SK-N-SH (cell line): ENCODE measurements at regions not wholly inside any gene's neighbourhood (a gene's known extent, or its start where the extent isn't known, plus 50 kb on each side); places are given as distances from the start of the nearest gene placed in this dataset.

ENCODE experiments used
- CTCF ChIA-PET: fragments of 300-600, 350-600 bp; formaldehyde crosslinking; extraction: SDS; loops from one replicate; lab custom pipeline; 2021; lab: Yijun Ruan, JAX
- POLR2A ChIA-PET: fragments of 350-600 bp; sonication (Branson Sonifier 250); formaldehyde crosslinking; extraction: SDS; loops from one replicate; lab custom pipeline; 2020; ENCODE audit warnings: antibody characterized with exemption, inconsistent platforms; lab: Yijun Ruan, JAX
- DNase-seq: peaks from one replicate; pipeline ENCODE4 v3.0.0; 2012
- H2AFZ ChIP-seq: fragments of 200-600 bp; sonication (generic); 2 replicates; pipeline ENCODE4 v1.8.1; 2016; ENCODE audit warnings: antibody characterized with exemption, mild to moderate bottlenecking, low read depth
- H3F3A ChIP-seq: fragments of 200-600 bp; sonication (generic); replicated peaks from 2 replicates; pipeline ENCODE3; 2016; ENCODE audit warnings: antibody characterized with exemption, mild to moderate bottlenecking; ENCODE audit not compliant: insufficient read depth
- H3K27ac ChIP-seq, 2 experiments: fragments of 200-500 bp in 1 of 2; fragments of 200-600 bp in 1 of 2; sonication (Bioruptor generic) in 1 of 2; sonication (generic), shearing (Covaris generic) in 1 of 2; 2 replicates each; pipeline versions ENCODE4 v1.5.1 to v1.6.1; 2014 to 2016; ENCODE audit warnings: low read depth in 2 of 2, inconsistent platforms in 1 of 2, low read length in 1 of 2, mild to moderate bottlenecking in 1 of 2, mixed read lengths in 1 of 2
- H3K27me3 ChIP-seq: fragments of 200-600 bp; sonication (generic), shearing (Covaris generic); 2 replicates; pipeline ENCODE4 v1.6.1; 2016; ENCODE audit warnings: mixed run types; ENCODE audit not compliant: insufficient read depth
- H3K36me3 ChIP-seq, 2 experiments: fragments of 200-500 bp in 1 of 2; fragments of 200-600 bp in 1 of 2; sonication (Bioruptor generic) in 1 of 2; sonication (generic) in 1 of 2; replicated peaks in 1 of 2; 2 replicates each; pipeline versions ENCODE3 to v1.5.1; 2014 to 2016; ENCODE audit warnings: low read length in 1 of 2, mild to moderate bottlenecking in 1 of 2; ENCODE audit not compliant: insufficient read depth in 2 of 2, control insufficient read depth in 1 of 2
- H3K4me1 ChIP-seq, 2 experiments: fragments of 200-500 bp in 1 of 2; fragments of 200-600 bp in 1 of 2; sonication (Bioruptor generic) in 1 of 2; sonication (generic), shearing (Covaris generic) in 1 of 2; 2 replicates each; pipeline versions ENCODE4 v1.5.1 to v1.6.1; 2014 to 2016; ENCODE audit warnings: low read depth in 1 of 2, low read length in 1 of 2, mixed run types in 1 of 2; ENCODE audit not compliant: insufficient read depth in 2 of 2, control insufficient read depth in 1 of 2
- H3K4me2 ChIP-seq: fragments of 200-600 bp; sonication (generic), shearing (Covaris generic); 2 replicates; pipeline ENCODE4 v1.6.1; 2017; ENCODE audit warnings: mixed run types
- H3K4me3 ChIP-seq, 2 experiments: fragments of 200-500 bp in 1 of 2; fragments of 200-600 bp in 1 of 2; sonication (Bioruptor generic) in 1 of 2; sonication (generic), shearing (Covaris generic) in 1 of 2; 2 replicates each; pipeline versions ENCODE4 v1.5.1 to v1.8.1; 2014 to 2016; ENCODE audit warnings: low read depth in 2 of 2, inconsistent platforms in 1 of 2, low read length in 1 of 2, mild to moderate bottlenecking in 1 of 2, mixed read lengths in 1 of 2, moderate library complexity in 1 of 2
- H3K79me2 ChIP-seq: fragments of 200-600 bp; sonication (generic); 2 replicates; pipeline ENCODE4 v1.8.1; 2017; ENCODE audit warnings: mild to moderate bottlenecking; ENCODE audit not compliant: insufficient read depth
- H3K9ac ChIP-seq: fragments of 200-600 bp; sonication (generic); 2 replicates; pipeline ENCODE4 v1.6.1; 2017; ENCODE audit warnings: mixed run types
- H3K9me2 ChIP-seq: fragments of 200-600 bp; sonication (generic); 2 replicates; pipeline ENCODE4 v1.6.1; 2017; ENCODE audit warnings: mixed run types
- H3K9me3 ChIP-seq: fragments of 200-600 bp; sonication (generic); 2 replicates; pipeline ENCODE4 v1.6.1; 2017; ENCODE audit warnings: mixed run types, mild to moderate bottlenecking, moderate library complexity
- H4K20me1 ChIP-seq: fragments of 200-600 bp; sonication (generic); 2 replicates; pipeline ENCODE4 v1.6.1; 2017; ENCODE audit warnings: mild to moderate bottlenecking, mixed run types; ENCODE audit not compliant: insufficient read depth
- ELF1 ChIP-seq: IDR thresholded peaks from 2 replicates; pipeline ENCODE4 v1.4.0; 2012
- EZH2phosphoT487 ChIP-seq: fragments of 200-600 bp; sonication (generic); IDR thresholded peaks from 2 replicates; pipeline ENCODE4 v1.6.1; 2017; ENCODE audit warnings: low read depth, mixed run types, mild to moderate bottlenecking, antibody characterized with exemption, moderate library complexity, borderline replicate concordance
- FOXJ3 ChIP-seq: sonication (generic); formaldehyde crosslinking; IDR thresholded peaks from 2 replicates; pipeline ENCODE4 v1.5.1; 2020; ENCODE audit warnings: mild to moderate bottlenecking, missing genetic modification reagents
- FOXM1 ChIP-seq: IDR thresholded peaks from 2 replicates; pipeline ENCODE4 v1.4.0; 2012; ENCODE audit warnings: low read depth, mild to moderate bottlenecking
- GATA2 ChIP-seq: sonication (generic); formaldehyde crosslinking; IDR thresholded peaks from 2 replicates; pipeline ENCODE4 v1.5.0; 2020; ENCODE audit warnings: mild to moderate bottlenecking, missing genetic modification reagents
- JUND ChIP-seq: IDR thresholded peaks from 2 replicates; pipeline ENCODE4 v1.4.0; 2012
- MXI1 ChIP-seq: IDR thresholded peaks from 2 replicates; pipeline ENCODE4 v1.6.1; 2012; ENCODE audit warnings: mild to moderate bottlenecking, low read depth, low read length, improper control_type of control experiment
- NFIC ChIP-seq: IDR thresholded peaks from 2 replicates; pipeline ENCODE4 v1.4.0; 2012; ENCODE audit warnings: borderline replicate concordance
- NRF1 ChIP-seq: IDR thresholded peaks from 2 replicates; pipeline ENCODE4 v1.6.1; 2012; ENCODE audit warnings: low read depth, mild to moderate bottlenecking, low read length
- POLR2AphosphoS5 ChIP-seq: IDR thresholded peaks from 2 replicates; pipeline ENCODE4 v1.6.1; 2012; ENCODE audit warnings: low read depth, low read length
- RAD21 ChIP-seq: IDR thresholded peaks from 2 replicates; pipeline ENCODE4 v1.6.1; 2012; ENCODE audit warnings: mild to moderate bottlenecking, low read length
- RCOR1 ChIP-seq: fragments of 150-350 bp; IDR thresholded peaks from 2 replicates; pipeline ENCODE4 v1.6.1; 2017; ENCODE audit warnings: antibody characterized with exemption, low read length
- RFX5 ChIP-seq: IDR thresholded peaks from 2 replicates; pipeline ENCODE4 v1.6.1; 2012; ENCODE audit warnings: mild to moderate bottlenecking, improper control_type of control experiment, low read length
- RXRA ChIP-seq: IDR thresholded peaks from 2 replicates; pipeline ENCODE4 v1.4.0; 2012; ENCODE audit warnings: low read depth, mild to moderate bottlenecking, borderline replicate concordance
- SIN3A ChIP-seq: IDR thresholded peaks from 2 replicates; pipeline ENCODE4 v1.6.1; 2012; ENCODE audit warnings: low read depth, mild to moderate bottlenecking, low read length, moderate library complexity, borderline replicate concordance
- TAF1 ChIP-seq: IDR thresholded peaks from 2 replicates; pipeline ENCODE4 v1.6.1; 2012; ENCODE audit warnings: low read depth, mild to moderate bottlenecking, low read length, moderate library complexity, borderline replicate concordance
- TCF12 ChIP-seq: IDR thresholded peaks from 2 replicates; pipeline ENCODE4 v1.4.0; 2012
- TEAD4 ChIP-seq: IDR thresholded peaks from 2 replicates; pipeline ENCODE4 v1.4.0; 2012; ENCODE audit warnings: mild to moderate bottlenecking, borderline replicate concordance; ENCODE audit not compliant: insufficient read depth
- ZBTB33 ChIP-seq: IDR thresholded peaks from 2 replicates; pipeline ENCODE4 v1.4.0; 2012; ENCODE audit warnings: low read depth, borderline replicate concordance
- WGBS: methylation state at CpG from one replicate; pipeline ENCODE4 v1.1.6; 2017; ENCODE audit warnings: low lambda C conversion rate; 5-methylcytosine and 5-hydroxymethylcytosine counted together
- TF ChIP-seq, protein P1 (sequence below): IDR thresholded peaks from 2 replicates; pipeline ENCODE4 v1.4.0; 2012; ENCODE audit warnings: low read depth, borderline replicate concordance
- TF ChIP-seq, protein P2 (sequence below): fragments of 150-350 bp; IDR thresholded peaks from 2 replicates; pipeline ENCODE4 v1.6.1; 2016; ENCODE audit warnings: mild to moderate bottlenecking, low read depth, low read length
- TF ChIP-seq, protein P3 (sequence below): IDR thresholded peaks from 2 replicates; pipeline ENCODE4 v1.6.1; 2012; ENCODE audit warnings: mild to moderate bottlenecking, low read depth, low read length, moderate library complexity

- TF ChIP-seq POLR2AphosphoS5 (no peak), RXRA (no peak), RAD21 (no peak), MXI1 (no peak), GATA2 (CRISPR knock-in tag) (no peak), FOXJ3 (no peak), TAF1 (no peak)
- H2AFZ ChIP-seq, result no peak overlapping the region
- H3K27ac ChIP-seq, result no peak overlapping the region
- no peaks in the 10 kb centered on the region for H3K36me3 ChIP-seq
- H3K9ac ChIP-seq, result no peak overlapping the region
- DNase-seq, result no peak
- H4K20me1 ChIP-seq, result no peaks in the 10 kb centered on the region
- no peaks in the 10 kb centered on the region for H3F3A ChIP-seq
- no peaks in the 10 kb centered on the region for H3K4me1 ChIP-seq
- ChIA-PET POLR2A (no interaction called here), CTCF (no interaction called here)
- no peaks in the 10 kb centered on the region for H3K27me3 ChIP-seq
- H3K9me3 ChIP-seq, result no peaks in the 10 kb centered on the region
- no peaks in the 10 kb centered on the region for H3K9me2 ChIP-seq
- no peak overlapping the region for H3K4me3 ChIP-seq
- H3K79me2 ChIP-seq, result no peaks in the 10 kb centered on the region
- WGBS, result 48% methylated on average over 1 of the region's 1 CpG
- no peak overlapping the region for H3K4me2 ChIP-seq
These were observed 941.6 kb upstream of the CDH8 start for GRCh38 chr16:62977876-62978275.

DNA sequence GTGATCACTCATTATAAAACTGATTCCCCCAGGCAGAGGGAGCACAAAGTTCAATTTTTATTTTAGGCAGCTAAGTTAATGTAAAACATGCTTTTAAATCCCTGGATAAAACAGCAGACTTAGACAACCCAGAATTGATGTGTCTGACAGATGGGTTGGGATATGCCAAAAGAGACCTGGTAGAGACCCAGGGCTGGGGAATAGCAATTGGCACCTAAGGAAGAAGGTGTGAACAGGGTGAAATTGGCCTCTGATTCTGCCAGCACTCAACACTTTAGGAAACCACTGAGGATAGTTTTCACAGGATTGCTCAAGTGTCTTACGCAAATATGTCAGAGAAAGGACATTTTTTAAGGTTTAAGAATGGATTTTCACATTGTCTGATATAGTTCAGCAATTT, 938.2 kb upstream of the CDH8 start:
- no peaks in the 10 kb centered on the region for H3K9me3 ChIP-seq
- POLR2A ChIA-PET, result no interaction called here
- no peaks in the 10 kb centered on the region for H3K79me2 ChIP-seq
- DNase-seq, result no peak
- 68% methylated on average over 1 of the region's 1 CpG for WGBS
- H3K9me2 ChIP-seq, result no peaks in the 10 kb centered on the region
- no peaks in the 10 kb centered on the region for H3K36me3 ChIP-seq
- CTCF ChIA-PET, result no interaction called here
- no peaks in the 10 kb centered on the region for H3F3A ChIP-seq
- no peaks in the 10 kb centered on the region for H3K27me3 ChIP-seq
- H3K9ac ChIP-seq, result no peak overlapping the region
- no peak overlapping the region for H3K27ac ChIP-seq
- H2AFZ ChIP-seq, result no peak overlapping the region
- H3K4me1 ChIP-seq, result no peaks in the 10 kb centered on the region; a peak in 1 of 4 replicates
- H3K4me2 ChIP-seq, result no peak overlapping the region
- H3K4me3 ChIP-seq, result no peak overlapping the region
- no peaks in the 10 kb centered on the region for H4K20me1 ChIP-seq
- no peak for TF ChIP-seq TEAD4
- TF ChIP-seq RFX5, result no peak
- no peak for TF ChIP-seq NRF1
- TF ChIP-seq, protein P1, sequence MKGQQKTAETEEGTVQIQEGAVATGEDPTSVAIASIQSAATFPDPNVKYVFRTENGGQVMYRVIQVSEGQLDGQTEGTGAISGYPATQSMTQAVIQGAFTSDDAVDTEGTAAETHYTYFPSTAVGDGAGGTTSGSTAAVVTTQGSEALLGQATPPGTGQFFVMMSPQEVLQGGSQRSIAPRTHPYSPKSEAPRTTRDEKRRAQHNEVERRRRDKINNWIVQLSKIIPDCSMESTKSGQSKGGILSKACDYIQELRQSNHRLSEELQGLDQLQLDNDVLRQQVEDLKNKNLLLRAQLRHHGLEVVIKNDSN, result no peak
- no peak for TF ChIP-seq RAD21
- no peak for TF ChIP-seq ELF1
- TF ChIP-seq TCF12, result no peak
- TF ChIP-seq RCOR1, result no peak
- TF ChIP-seq NFIC, result no peak
- no peak for TF ChIP-seq FOXM1
- TF ChIP-seq, protein P2, sequence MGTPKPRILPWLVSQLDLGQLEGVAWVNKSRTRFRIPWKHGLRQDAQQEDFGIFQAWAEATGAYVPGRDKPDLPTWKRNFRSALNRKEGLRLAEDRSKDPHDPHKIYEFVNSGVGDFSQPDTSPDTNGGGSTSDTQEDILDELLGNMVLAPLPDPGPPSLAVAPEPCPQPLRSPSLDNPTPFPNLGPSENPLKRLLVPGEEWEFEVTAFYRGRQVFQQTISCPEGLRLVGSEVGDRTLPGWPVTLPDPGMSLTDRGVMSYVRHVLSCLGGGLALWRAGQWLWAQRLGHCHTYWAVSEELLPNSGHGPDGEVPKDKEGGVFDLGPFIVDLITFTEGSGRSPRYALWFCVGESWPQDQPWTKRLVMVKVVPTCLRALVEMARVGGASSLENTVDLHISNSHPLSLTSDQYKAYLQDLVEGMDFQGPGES, result no peak
- no peak for TF ChIP-seq JUND
- TF ChIP-seq EZH2phosphoT487, result no peak
- TF ChIP-seq, protein P3, sequence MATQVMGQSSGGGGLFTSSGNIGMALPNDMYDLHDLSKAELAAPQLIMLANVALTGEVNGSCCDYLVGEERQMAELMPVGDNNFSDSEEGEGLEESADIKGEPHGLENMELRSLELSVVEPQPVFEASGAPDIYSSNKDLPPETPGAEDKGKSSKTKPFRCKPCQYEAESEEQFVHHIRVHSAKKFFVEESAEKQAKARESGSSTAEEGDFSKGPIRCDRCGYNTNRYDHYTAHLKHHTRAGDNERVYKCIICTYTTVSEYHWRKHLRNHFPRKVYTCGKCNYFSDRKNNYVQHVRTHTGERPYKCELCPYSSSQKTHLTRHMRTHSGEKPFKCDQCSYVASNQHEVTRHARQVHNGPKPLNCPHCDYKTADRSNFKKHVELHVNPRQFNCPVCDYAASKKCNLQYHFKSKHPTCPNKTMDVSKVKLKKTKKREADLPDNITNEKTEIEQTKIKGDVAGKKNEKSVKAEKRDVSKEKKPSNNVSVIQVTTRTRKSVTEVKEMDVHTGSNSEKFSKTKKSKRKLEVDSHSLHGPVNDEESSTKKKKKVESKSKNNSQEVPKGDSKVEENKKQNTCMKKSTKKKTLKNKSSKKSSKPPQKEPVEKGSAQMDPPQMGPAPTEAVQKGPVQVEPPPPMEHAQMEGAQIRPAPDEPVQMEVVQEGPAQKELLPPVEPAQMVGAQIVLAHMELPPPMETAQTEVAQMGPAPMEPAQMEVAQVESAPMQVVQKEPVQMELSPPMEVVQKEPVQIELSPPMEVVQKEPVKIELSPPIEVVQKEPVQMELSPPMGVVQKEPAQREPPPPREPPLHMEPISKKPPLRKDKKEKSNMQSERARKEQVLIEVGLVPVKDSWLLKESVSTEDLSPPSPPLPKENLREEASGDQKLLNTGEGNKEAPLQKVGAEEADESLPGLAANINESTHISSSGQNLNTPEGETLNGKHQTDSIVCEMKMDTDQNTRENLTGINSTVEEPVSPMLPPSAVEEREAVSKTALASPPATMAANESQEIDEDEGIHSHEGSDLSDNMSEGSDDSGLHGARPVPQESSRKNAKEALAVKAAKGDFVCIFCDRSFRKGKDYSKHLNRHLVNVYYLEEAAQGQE, result no peak
- TF ChIP-seq SIN3A, result no peak
- TF ChIP-seq ZBTB33, result no peak
